GM19240 (cell line): ENCODE measurements at regions not wholly inside any gene's neighbourhood (a gene's known extent, or its start where the extent isn't known, plus 50 kb on each side); places are given as distances from the start of the nearest gene placed in this dataset.

Experiments used
- DNase-seq: peaks from one replicate; pipeline ENCODE4 v3.0.0; 2011; ENCODE audit warnings: low spot score; ENCODE audit not compliant: insufficient read length

- no peak for DNase-seq
These were observed 163.8 kb upstream of the KLF6 start for GRCh38 chr10:3948843-3949242.

GRCh38 chr10:3946234-3947229, 161.5 kb upstream of the KLF6 start:
- DNase-seq, result no peak

DNA sequence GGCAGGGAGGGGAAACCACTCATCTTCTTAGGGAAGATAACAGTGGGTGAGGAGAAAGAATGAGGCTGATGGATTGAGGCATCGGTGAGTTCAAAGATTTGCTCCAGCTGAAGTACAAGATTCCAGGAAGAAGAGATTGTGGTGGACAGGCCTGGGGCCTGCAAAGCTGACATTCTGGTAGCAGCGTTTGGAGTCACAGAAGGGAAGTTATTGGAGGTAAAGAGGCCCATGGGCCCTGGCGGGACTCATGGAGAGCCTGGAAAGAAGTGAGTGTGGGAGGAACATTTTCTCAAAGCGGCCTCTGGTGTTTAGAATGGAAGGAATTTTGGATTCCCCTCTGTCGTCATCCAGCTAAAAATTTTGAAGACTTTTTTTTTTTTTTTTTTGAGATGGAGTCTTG, 160.0 kb upstream of the KLF6 start:
- no peak for DNase-seq

- no peak for DNase-seq
These were observed 159.6 kb upstream of the KLF6 start for GRCh38 chr10:3944591-3944990.

DNA sequence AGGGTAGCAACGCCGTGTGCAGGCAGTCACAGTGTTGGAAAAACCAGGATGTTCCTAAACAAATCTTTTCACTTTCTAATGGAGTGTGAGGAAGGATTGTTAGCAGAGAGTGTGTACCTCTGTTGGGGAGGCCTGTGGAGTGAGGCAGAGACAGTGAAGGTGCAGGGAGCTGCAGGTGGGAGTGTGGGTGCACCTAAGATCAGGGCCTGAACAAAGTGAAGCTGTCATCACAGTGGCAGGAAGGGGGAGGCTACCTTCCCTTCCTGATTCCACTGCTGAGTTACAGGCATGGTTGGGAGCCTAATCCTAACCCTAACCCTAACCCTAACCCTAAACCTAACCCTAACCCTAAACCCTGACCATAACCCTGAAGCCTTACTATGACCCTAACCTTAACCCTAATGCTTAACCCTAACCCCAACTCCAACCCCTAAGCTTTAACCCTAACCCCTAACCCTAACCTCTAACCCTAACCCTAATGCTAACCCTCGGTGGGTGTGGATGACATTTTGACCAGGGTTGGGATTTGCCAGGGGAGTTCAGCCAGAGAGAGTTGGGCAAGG, 158.8 kb upstream of the KLF6 start:
- no peak for DNase-seq

- DNase-seq, result no peak
These were observed 158.0 kb upstream of the KLF6 start for GRCh38 chr10:3942937-3943489.

GRCh38 chr10:3941676-3942075, 156.7 kb upstream of the KLF6 start:
- DNase-seq, result no peak

DNA sequence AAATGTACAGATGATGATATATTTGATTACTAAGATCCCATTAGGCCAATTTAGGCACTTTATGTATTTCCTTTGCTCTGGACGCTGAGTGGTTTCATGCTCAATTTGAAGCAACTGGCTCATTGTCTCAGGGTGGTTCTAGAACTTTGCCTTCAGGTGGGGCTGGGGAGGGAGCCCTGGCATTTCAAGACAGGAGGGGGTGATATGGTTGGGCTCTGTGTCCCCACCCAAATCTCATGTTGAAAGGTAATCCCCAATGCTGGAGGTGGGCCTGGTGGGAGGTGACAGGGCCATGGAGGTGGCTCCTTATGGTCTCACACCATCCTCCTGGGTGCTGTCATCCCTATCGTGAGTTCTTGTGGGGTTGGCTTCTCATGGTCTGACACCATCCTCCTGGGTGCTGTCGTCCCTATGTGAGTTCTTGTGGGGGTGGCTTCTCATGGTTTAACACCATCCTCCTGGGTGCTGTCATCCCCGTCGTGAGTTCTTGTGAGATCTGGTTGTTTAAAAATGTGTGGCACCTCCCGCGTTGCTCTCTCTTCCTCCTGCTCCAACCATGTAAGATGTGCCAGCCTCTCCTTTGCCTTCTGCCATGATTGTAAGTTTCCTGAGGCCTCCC, 151.5 kb upstream of the KLF6 start:
- no peak for DNase-seq

GRCh38 chr10:3935933-3936359, 150.9 kb upstream of the KLF6 start:
- no peak for DNase-seq

DNA sequence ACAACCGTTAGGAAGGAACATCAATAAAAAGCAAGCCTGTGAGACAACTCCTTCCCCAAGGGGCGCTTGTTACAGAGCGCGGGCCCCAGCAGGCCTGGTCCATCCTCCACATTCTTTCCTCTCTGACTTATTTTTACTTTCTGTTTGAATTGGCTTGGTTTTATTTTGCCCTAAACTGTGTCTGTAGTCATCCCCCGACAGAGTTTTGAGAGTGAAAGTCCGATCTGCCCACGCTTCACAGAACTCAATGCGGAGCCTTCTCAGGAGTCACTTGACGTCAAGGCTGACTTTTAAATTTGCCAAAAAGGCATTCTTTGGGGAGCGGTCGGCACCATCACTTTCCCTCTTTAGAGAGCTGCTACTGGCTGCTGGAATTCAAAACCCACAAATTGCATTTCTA, 150.1 kb upstream of the KLF6 start:
- DNase-seq, result peak; percentile 94

DNA sequence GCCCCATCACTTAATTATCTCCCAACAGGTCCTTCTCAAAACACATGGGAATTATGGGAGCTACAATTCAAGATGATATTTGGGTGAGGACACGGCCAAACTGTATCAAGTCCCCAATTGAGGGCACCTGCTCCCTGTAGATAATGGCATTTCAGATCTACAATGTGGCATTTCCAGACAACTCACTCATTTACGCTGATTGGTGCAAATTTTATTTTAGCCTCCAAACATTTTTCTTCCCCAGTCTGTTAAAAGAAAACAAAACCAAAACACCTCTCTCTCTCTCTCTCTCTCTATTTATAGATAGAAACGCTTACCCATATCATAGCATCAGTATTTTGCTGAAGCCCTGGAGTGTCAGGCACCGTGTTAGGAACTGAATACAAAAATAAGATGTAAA, 148.7 kb upstream of the KLF6 start:
- DNase-seq, result no peak

DNA sequence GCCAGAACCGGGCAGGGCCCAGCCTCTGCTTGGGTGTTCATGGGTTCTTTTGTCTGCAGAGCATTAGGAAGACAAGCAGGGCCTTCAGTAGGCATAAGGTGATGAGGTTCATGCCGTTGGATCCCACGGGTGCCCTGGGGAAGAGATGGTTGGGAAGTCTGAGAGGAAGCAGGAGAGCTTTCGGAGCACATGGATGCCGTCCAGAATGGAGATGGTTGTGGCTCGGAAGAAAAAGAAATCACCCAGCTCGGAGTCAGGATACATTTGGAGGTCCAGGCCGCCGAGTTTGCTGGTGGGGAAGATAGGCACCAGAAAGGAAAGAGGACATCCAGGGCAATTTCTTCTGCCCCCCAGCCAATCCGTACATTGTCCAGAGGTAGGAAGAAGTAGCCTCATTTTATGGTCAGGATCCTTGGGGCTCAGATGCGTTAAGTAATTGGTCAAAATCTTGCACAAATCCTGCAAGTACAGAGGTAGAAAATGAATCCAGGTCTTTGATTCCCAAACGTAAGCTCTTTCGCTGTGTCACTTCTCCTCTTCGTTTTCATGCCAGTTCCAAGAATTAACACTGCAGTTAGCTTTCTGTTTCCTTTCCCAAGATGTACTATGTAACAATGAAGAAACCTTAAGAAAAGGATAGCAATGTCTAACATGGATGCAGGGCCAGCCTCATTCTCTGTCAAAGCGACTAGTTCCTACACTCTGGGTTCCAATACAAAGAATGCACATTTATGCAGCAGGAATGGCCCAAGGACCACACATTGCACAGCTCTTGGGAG, 147.8 kb upstream of the KLF6 start:
- no peak for DNase-seq

DNA sequence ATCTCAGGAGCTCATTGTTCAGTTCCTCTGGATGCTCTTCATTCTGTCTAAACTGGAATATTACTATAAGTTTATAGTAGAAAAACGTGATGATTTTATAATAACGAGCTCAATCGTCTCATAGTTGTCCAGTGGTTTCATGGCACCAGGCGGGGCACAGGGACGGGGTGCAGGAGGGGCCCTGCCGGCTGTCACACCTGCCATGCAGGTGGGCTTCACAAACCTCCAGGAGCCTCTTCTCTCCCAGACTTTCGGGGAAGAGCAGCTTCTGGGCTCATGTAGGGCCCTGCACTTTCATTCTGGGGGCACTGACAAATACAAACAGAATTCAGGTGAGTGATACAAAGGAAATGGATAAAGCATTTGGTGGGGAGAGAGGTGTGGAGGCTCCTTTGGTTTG, 146.9 kb upstream of the KLF6 start:
- DNase-seq, result no peak

- no peak for DNase-seq
These were observed 146.2 kb upstream of the KLF6 start for GRCh38 chr10:3931224-3931623.

DNA sequence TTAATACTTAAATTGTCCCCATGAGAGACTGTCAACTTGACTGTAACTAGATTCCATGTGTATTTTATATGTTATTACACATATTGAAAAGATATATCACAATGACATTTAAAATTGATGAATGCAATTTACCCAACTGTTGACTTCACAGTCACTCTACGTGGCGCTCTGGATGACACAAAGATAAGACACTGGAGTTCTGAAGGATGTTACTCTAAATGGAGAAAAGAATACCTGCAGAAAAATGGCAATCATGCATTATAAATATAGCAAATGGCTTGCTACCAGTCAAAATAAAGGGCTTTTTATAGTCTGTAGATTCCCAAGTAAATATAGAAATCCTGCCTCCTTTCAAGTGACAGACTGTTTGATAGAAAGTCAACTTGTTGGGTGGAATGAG, 143.6 kb upstream of the KLF6 start:
- DNase-seq, result no peak

DNA sequence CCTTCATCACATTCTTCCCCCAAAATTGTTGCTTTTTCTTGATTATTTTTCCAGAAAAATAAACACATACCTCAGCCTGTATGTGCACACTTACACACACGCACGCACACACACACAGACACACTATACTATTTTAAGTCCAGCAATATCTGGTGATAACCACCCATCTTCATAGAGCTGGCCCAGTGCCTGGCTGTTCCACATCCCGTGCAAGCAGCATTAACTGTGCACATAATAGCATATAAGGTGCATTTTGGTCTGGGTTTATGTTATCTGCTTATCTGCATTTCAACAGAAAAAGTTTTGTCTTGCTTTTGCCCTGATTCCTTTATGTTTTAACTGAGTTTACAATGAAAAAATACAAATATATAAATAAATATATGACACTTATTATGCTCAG, 143.1 kb upstream of the KLF6 start:
- DNase-seq, result no peak

DNA sequence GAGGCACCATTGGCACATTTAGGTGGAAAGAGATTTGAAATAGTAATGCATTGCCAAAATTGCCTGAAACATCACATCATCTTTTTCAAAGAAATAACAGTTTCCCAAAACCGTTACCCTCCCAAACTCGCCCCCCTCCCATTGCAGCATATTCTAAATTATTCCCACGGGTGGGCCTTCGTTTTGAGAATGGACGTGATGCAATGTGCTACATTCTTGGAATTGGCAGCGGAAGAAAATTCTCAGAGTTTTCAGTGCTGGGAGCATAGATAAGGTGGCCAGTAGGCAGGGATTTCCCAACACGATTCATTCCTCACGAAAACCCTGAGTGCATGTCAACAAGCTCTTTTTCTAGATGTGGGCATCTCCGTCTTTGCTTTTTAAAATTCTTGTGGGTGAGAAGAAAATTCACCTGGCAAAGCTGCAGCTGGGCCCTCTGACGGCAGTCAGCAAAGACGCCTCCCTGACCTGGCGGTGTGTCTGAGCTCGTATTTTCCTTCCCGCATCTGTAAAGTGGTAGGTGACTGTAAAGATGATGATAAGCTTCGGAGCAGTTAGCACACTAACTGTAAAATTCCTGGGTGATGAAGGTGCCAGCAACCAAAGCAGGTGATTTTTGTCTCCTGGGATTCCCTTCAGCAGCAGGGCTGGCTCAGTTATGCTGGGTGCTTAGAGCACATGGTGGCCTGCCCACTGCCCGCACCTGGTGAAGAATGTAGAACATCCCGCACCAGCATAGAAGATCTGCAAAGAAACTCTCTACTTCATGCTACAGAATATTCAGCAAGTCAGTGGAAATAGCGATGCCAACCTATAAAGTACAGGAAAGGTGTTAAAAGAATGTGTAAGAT, 141.9 kb upstream of the KLF6 start:
- DNase-seq, result no peak

GRCh38 chr10:3926258-3926657, 141.2 kb upstream of the KLF6 start:
- DNase-seq, result no peak

- no peak for DNase-seq
These were observed 140.2 kb upstream of the KLF6 start for GRCh38 chr10:3925184-3925583.

DNA sequence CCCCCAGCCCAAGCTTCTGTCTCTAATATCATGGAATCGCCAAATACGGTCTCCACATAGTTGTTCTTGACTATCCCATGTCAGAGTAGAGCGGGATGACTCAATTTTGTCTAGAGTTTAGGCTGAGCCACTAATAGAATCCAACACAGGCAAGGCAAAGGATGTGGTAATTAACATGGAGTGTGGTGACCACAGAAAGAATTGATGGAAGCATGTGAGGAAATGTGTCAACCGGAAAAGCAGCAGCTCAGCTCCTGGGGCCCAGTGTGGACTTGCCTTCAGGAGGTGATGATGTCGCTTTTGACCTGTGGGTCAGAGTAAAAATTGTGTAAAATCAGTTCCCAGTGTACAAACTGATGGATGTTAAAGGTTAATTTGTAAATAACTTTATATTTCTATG, 139.3 kb upstream of the KLF6 start:
- DNase-seq, result no peak
